GM19240 (cell line): ENCODE measurements at regions not wholly inside any gene's neighbourhood (a gene's known extent, or its start where the extent isn't known, plus 50 kb on each side); places are given as distances from the start of the nearest gene placed in this dataset.
A peak's percentile ranks its signal among the peaks of the same experiment; 100 is the strongest.
"Not testable (repeated sequence)": the region's sequence is repeated elsewhere in the genome, so short reads cannot be mapped to it uniquely, and the experiment has no call there.

Experiments used
- DNase-seq: peaks from one replicate; pipeline ENCODE4 v3.0.0; 2011; ENCODE audit warnings: low spot score; ENCODE audit not compliant: insufficient read length

DNA sequence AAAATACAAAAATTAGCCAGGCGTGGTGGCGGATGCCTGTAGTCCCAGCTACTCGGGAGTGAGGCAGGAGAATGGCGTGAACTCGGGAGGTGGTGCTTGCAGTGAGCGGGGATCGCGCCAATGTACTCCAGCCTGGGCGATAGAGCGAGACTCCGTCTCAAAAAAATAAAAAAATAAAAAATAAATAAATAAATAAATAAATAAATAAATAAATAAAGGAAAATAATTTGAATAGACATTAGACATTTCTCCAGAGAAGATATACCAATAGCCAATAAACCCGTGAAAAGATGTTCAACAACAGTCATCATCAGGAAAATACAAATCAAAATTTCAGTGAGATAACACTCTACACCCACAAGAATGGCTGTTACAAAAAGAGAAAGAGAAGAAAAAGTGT is 1302.4 kb upstream of the GYPC start:
- DNase-seq: not testable (repeated sequence)

DNA sequence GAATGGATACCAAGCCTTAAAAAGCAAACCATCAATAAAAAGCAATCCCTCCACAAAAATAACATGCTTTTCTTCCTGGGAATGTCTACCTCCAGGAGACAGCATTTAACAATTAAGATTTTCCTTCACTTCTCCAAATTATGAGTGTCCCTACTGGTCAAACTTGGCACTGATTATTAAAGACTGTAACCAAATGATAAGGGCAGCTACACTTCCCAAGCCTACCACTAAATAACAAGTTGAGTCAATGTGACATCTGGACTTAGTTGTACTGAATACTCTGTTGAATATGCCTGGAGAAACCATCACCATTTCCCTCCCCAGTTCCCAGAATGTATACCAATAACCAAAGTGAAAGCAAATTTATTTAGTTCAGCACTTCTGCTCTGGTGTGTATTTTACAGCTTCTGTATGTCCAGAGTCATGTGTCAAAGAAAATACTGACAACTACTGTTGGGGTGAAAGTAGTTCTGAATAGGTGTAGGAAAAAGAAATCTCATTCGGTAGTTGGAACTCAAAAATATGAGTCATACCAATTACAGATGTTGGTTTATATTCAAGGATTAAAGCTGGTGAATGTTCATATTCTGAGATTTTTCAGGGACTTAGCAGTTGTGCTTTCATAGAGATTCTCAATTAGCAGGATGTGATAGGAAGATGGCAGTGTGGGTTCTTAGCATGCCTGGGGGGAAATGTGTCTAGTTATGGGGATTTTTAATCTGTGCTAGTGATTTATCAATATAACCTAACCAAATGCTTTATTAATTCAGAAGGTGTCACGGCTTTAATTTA is 1291.6 kb upstream of the GYPC start:
- DNase-seq: no peak

GRCh38 chr2:125364984-125365265 is 1291.0 kb upstream of the GYPC start:
- no peak for DNase-seq

DNA sequence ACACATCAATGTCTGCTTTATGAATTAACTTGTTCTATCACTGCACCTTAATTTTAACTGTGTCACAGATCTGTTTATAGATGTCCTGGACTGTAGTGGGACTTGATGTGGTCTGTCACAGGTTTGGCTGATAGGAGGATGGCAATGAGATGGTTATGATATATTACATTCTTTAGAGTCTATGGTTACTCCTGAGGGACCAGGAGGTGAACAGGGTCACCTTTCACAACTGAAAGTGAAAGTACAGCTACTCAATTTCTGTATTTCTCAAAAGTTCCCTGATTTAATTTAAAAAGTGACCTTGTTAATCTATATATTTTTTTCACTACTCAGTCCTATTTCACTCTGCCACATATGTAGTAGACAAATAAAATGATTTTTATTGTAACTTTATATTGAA is 1284.1 kb upstream of the GYPC start:
- DNase-seq: no peak

- no peak for DNase-seq
These were observed 1282.7 kb upstream of the GYPC start for GRCh38 chr2:125373293-125373692.

DNA sequence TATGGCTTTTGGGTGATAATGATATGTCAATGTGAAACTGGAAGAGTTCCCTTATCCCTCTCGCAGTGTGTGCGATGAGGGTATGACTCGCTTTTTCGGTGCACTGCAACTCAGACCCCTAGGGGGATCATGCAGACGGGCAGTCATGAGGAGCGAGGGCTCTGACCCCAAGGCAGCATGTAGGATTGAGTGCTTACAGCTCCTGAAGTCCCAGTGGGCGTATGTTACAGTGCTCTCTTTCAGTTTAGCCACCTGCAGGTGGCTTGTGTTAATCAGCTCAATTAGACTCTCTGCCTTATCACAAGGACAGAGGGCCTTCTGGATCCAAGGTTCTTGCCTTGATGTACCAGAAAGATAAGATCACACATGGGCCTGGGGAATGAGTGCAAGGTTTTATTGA is 1269.9 kb upstream of the GYPC start:
- no peak for DNase-seq

GRCh38 chr2:125397535-125398251 is 1258.3 kb upstream of the GYPC start:
- peak; percentile 20 for DNase-seq

GRCh38 chr2:125398738-125399524 is 1257.0 kb upstream of the GYPC start:
- no peak for DNase-seq

- no peak for DNase-seq
These were observed 1250.1 kb upstream of the GYPC start for GRCh38 chr2:125405816-125406215.

GRCh38 chr2:125408874-125409538 is 1247.0 kb upstream of the GYPC start:
- no peak for DNase-seq

- DNase-seq: no peak
These were observed 1237.5 kb upstream of the GYPC start for GRCh38 chr2:125418483-125418882.

- not testable (repeated sequence) for DNase-seq
These were observed 1233.7 kb upstream of the GYPC start for GRCh38 chr2:125422198-125422770.

DNA sequence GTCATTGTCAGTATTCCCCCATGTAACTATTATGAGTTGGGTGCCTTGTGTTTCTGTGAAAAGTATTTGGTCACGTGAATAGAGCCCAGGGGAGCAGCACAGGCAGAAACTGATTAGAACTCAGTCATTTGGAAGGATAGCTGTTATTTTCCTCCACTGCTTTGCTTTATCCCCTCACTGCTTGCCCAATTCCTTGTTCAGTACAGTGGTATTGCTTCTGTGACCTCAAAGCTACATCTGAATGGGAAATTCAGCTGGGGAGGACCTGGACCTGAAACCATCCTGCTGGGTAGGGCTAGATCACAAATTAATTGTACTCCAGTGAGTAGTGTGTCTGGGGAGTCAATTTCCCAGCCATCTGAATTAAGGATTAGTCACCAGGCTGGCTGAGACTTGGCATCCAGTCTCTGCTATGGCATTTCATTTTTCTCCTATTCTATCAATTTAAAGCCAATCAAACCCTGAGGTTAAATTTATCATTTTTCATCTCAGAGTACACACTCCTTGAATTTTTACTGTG is 1231.6 kb upstream of the GYPC start:
- no peak for DNase-seq

GRCh38 chr2:125427721-125428315 is 1228.1 kb upstream of the GYPC start:
- DNase-seq: no peak

GRCh38 chr2:125444106-125444505 is 1211.9 kb upstream of the GYPC start:
- DNase-seq: no peak

DNA sequence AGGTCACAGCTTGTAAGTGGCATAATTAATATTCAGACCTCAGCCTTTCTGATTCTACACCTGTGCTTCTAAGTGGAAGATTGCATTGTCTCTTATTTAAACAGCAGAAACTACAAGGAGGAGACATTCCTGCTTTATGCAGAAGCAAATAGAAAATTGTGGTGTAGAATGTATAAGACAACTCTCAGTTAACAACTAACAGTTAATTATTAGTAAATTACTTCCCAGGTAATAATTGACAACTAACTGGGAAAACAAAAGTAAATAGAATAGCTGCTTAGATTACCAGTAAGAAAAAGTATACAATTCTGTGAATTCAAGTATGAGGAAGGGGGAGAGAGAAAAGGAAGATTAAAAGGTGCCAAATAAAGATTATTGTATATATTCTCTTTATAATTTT is 1210.5 kb upstream of the GYPC start:
- DNase-seq: no peak

GRCh38 chr2:125450092-125450491 is 1205.9 kb upstream of the GYPC start:
- no peak for DNase-seq

DNA sequence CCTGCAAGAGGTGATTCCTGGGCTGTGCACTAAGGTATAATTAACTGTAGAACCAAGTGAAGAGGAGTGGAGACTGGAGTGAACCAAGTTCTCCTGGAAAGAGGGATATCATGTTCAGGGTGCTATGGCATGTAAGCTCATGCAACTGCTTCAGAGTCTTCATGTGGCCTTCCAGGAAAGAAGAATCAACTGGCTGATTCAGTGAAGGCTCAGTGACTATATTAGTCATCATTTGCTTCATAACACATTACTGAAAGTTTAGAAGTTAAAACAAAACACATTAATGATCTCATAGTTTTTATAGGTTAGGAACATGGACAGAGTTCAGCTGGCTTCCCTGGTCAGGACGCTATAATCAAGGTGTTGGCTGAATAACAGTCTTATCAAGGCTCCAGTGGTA is 1200.8 kb upstream of the GYPC start:
- no peak for DNase-seq

DNA sequence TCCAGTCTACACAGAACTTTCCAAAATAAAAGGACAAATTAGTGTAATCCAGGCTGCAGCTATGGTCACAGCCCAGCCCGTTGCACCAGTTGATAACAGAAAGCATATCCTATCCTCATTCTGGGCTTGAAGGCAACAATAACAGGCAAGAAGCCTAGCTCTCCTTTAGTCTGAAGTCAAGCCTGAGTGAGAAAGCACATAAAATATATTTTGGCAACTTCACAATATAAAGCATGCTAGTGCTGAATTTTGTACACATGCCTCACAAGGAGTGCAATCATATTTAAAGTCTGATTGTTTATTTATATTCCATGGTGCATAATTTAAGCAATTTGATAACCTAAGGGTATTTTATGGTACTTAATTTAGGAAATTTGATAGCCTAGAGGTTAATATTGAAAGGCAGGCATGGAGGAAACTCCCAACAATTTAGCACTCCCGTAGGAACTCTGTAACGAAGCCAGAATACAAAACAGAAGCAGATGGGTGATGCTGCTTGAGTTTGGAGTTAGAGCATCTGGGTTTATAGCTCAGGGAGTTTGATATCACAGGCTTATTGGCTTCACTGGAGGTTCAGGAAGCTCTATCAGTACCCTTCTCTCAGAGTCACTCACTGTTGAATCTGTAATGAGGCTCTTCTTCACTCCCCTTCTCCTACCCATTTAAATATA is 1199.1 kb upstream of the GYPC start:
- no peak for DNase-seq

- DNase-seq: peak; percentile 26
These were observed 1184.0 kb upstream of the GYPC start for GRCh38 chr2:125471963-125472362.
